Neural crest cell (in vitro differentiated cells): ENCODE measurements at regions not wholly inside any gene's neighbourhood (a gene's known extent, or its start where the extent isn't known, plus 50 kb on each side); places are given as distances from the start of the nearest gene placed in this dataset.

ENCODE experiments used
- DNase-seq: peaks from one replicate; pipeline ENCODE4 v3.0.0; 2021; ENCODE audit warnings: low read depth, mixed read lengths, low spot score
- H3K27ac Mint-ChIP-seq: one replicate; pipeline ENCODE4 v1.8.0; 2021; ENCODE audit warnings: mild to moderate bottlenecking, mixed read lengths; ENCODE audit not compliant: unreplicated experiment
- H3K27me3 Mint-ChIP-seq: 2 replicates; pipeline ENCODE4 v1.8.0; 2021; ENCODE audit warnings: low read depth, mild to moderate bottlenecking, mixed read lengths
- H3K36me3 Mint-ChIP-seq: 2 replicates; pipeline ENCODE4 v1.8.0; 2021; ENCODE audit warnings: low read depth, mild to moderate bottlenecking, mixed read lengths
- H3K4me1 Mint-ChIP-seq: 2 replicates; pipeline ENCODE4 v1.8.0; 2021; ENCODE audit warnings: mixed read lengths
- H3K4me3 Mint-ChIP-seq: one replicate; pipeline ENCODE4 v1.8.0; 2021; ENCODE audit warnings: mild to moderate bottlenecking, mixed read lengths
- H3K9me3 Mint-ChIP-seq: 2 replicates; pipeline ENCODE4 v1.8.0; 2021; ENCODE audit warnings: mixed read lengths
- TF ChIP-seq, protein P1 (sequence below): fragments of 200-600 bp; sonication (generic); conservative IDR thresholded peaks from 2 replicates; pipeline ENCODE4 v1.5.0; 2021; ENCODE audit warnings: antibody characterized with exemption, mild to moderate bottlenecking

DNA sequence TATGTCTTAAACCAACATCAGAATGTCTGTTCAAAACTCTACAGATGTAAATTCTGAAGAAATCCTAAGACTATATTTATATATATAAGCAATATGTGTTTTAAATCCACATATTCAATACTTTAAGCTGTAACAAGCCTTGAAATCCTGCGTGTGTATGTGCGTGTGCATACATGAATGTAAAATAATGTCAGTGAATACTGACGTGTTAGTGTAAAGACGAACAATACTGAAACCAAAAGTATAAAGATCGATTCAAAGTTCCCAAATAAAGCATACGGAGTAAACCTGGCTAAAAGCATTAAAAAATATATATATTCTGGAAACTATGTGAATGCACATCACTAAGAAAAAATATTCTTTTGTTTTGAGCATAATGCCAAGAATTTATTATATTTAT is 668.6 kb upstream of the NCAM2 start:
- Mint-ChIP-seq H3K4me1 (no peaks in the 10 kb centered on the region), H3K27me3 (no peaks in the 10 kb centered on the region), H3K4me3 (no peak overlapping the region), H3K9me3 (peaks cover 7% of the 10 kb centered on the region), H3K36me3 (no peaks in the 10 kb centered on the region), H3K27ac (no peak overlapping the region)
- TF ChIP-seq, protein P1, sequence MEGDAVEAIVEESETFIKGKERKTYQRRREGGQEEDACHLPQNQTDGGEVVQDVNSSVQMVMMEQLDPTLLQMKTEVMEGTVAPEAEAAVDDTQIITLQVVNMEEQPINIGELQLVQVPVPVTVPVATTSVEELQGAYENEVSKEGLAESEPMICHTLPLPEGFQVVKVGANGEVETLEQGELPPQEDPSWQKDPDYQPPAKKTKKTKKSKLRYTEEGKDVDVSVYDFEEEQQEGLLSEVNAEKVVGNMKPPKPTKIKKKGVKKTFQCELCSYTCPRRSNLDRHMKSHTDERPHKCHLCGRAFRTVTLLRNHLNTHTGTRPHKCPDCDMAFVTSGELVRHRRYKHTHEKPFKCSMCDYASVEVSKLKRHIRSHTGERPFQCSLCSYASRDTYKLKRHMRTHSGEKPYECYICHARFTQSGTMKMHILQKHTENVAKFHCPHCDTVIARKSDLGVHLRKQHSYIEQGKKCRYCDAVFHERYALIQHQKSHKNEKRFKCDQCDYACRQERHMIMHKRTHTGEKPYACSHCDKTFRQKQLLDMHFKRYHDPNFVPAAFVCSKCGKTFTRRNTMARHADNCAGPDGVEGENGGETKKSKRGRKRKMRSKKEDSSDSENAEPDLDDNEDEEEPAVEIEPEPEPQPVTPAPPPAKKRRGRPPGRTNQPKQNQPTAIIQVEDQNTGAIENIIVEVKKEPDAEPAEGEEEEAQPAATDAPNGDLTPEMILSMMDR: no peak
- DNase-seq: no peak

DNA sequence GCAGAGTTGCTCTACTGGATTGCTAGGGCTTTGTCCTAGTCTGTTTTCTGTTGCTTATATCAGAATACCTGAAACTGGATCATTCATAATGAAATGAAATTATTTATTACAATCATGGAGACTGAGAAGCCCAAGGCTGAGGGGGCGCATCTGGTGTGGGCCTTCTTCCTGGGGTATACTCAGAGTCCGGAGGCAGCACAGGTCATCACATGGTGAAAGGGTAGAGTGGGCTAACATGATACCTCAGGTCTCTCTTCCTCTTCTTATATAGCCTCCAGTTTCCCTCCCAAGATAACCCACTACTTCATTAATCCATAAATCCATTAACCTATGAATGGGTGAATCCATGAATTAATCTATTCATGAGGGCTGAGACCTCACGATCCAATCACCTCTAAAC is 667.6 kb upstream of the NCAM2 start:
- H3K9me3 Mint-ChIP-seq: peaks cover 5% of the 10 kb centered on the region
- no peaks in the 10 kb centered on the region for H3K36me3 Mint-ChIP-seq
- no peaks in the 10 kb centered on the region for H3K27me3 Mint-ChIP-seq
- no peak for DNase-seq
- H3K4me1 Mint-ChIP-seq: no peaks in the 10 kb centered on the region
- no peak overlapping the region for H3K27ac Mint-ChIP-seq
- TF ChIP-seq, protein P1: no peak
- no peak overlapping the region for H3K4me3 Mint-ChIP-seq

DNA sequence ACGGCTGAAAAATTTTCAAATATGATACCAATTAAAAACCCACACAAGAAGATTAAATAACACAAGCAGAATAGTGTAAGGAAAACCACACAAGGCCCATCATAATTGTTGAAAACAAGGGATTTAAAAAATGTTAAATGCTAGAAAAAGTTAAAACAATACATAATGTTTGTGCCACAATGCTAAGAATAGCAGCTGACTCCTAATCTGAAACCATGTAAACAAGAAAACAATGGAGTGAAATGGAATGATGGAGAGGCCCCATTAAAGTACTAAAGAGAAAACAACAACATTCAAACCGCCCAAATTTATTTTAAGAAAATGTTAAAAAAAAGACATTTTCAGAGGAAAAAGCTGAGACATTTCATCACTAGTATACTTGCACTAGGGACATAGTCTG is 663.6 kb upstream of the NCAM2 start:
- Mint-ChIP-seq H3K27me3 (no peaks in the 10 kb centered on the region), H3K36me3 (no peaks in the 10 kb centered on the region)

DNA sequence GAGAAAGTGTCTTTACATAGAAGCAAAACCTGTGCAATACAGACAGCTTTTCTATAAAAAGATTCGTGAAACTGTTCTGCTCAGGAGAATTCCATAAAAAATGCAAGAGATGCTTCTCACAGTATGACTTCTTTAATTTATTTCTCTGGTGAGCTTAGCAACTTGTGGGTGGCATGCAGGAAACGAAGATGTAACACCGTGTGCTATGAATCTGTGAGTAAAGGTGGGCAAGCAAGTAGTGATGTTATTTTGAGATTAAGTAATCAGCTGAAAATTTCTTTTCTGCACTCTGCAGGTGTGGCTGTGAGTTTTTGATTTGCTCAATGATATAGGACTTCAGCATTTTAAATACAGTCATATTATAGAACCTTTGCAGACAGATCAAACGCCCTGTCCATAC is 656.8 kb upstream of the NCAM2 start:
- TF ChIP-seq, protein P1: no peak
- no peak overlapping the region for H3K27ac Mint-ChIP-seq
- DNase-seq: no peak
- H3K9me3 Mint-ChIP-seq: peaks cover 8% of the 10 kb centered on the region
- H3K4me3 Mint-ChIP-seq: no peak overlapping the region
- H3K36me3 Mint-ChIP-seq: peaks cover 5% of the 10 kb centered on the region
- peaks cover 4% of the 10 kb centered on the region for H3K4me1 Mint-ChIP-seq
- no peaks in the 10 kb centered on the region for H3K27me3 Mint-ChIP-seq

More for the DNA sequence above, 663.6 kb upstream of the NCAM2 start:
- Mint-ChIP-seq H3K27ac (no peak overlapping the region), H3K9me3 (peaks cover 3% of the 10 kb centered on the region), H3K4me1 (peaks cover 4% of the 10 kb centered on the region), H3K4me3 (no peak overlapping the region)
- DNase-seq: no peak
- TF ChIP-seq, protein P1: no peak

DNA sequence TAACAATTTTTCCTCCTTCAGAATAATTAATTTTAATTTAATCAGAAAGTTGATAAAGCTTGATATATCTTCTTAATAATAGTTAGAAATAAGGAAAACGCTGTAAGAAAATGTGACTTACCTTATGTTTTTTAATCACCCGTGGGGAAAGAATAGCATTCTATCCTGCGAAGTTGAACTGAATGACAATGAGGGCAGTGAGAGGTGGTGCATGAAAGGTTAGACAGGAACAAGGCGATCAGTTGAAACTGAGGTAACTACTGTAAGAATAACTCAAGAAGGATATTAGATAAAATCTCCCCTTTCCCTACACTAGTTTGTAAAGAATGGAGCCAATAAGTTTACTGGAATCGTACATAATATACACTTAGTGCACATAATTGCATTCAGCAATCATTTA is 655.0 kb upstream of the NCAM2 start:
- no peaks in the 10 kb centered on the region for H3K4me1 Mint-ChIP-seq
- no peak overlapping the region for H3K4me3 Mint-ChIP-seq
- no peak overlapping the region for H3K27ac Mint-ChIP-seq
- H3K9me3 Mint-ChIP-seq: peaks cover 14% of the 10 kb centered on the region
- TF ChIP-seq, protein P1: no peak
- H3K36me3 Mint-ChIP-seq: peaks cover 10% of the 10 kb centered on the region
- H3K27me3 Mint-ChIP-seq: no peaks in the 10 kb centered on the region
- no peak for DNase-seq

DNA sequence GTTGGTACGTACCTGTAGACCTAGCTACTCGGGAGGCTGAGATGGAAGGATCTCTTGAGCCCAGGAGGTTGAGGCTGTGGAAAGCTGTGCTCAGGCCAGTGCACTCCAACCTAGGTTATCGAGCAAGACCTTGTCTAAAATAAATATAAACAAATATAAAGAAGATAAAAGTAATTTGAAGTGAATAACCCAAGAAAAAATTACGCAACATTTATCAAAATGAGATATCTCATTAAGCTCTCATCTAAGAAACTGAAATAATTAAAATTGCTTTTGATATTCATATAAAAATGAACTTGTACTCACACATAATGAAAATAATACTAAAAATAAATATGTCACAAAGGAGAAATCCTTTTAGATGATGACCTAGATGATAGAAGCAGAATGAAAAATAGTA is 647.1 kb upstream of the NCAM2 start:
- peaks cover 5% of the 10 kb centered on the region for H3K36me3 Mint-ChIP-seq
- H3K4me1 Mint-ChIP-seq: no peaks in the 10 kb centered on the region
- TF ChIP-seq, protein P1: no peak
- H3K9me3 Mint-ChIP-seq: peaks cover 6% of the 10 kb centered on the region
- no peak overlapping the region for H3K4me3 Mint-ChIP-seq
- H3K27ac Mint-ChIP-seq: no peak overlapping the region
- H3K27me3 Mint-ChIP-seq: no peaks in the 10 kb centered on the region
- DNase-seq: no peak
